HG03039 (cell line): ENCODE measurements at regions not wholly inside any gene's neighbourhood (a gene's known extent, or its start where the extent isn't known, plus 50 kb on each side); places are given as distances from the start of the nearest gene placed in this dataset.

Experiments
- ATAC-seq: cut with Tn5 transposase; IDR thresholded peaks from one replicate; pipeline ENCODE4 v1.9.1; 2021; ENCODE audit warnings: mild to moderate bottlenecking, moderate library complexity; ENCODE audit not compliant: unreplicated experiment

- no peak for ATAC-seq
These were observed 310.6 kb downstream of the TFEC start for GRCh38 chr7:115719963-115720362.

DNA sequence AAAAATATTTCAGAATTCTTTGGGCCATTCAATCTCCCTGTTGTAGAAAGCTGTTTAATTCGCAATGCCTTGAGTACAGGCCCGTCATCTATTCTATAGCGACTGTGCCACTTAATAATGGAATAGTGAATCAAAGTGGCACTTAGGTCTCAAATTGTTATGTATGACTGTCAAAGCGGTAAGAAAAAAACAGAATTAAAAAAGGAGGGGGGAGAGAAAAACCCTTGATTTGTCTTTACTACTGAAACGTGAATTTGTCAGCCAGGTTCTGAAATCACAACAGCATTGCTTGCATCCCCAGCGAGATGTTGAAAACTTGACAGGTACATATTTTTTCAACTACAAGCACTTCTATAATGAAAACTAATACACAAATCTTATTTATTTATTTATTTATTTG, 320.9 kb downstream of the TFEC start:
- no peak for ATAC-seq

DNA sequence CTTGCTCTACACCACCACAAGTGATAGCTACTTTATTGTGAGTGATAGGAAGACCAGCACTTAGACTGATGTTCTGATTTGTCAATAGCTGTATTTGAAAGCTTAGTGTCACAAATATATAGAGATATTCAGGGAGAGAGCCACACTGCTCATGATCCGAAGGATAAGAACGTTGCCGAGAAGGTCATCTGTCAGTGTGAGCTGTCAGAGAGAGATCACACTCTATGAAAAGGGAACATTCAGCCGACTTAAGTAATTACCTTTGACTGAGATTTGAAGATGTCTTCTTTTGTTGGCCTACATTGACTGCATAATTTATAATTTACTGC, 322.6 kb downstream of the TFEC start:
- ATAC-seq = no peak

- ATAC-seq = no peak
These were observed 323.1 kb downstream of the TFEC start for GRCh38 chr7:115707258-115708012.

DNA sequence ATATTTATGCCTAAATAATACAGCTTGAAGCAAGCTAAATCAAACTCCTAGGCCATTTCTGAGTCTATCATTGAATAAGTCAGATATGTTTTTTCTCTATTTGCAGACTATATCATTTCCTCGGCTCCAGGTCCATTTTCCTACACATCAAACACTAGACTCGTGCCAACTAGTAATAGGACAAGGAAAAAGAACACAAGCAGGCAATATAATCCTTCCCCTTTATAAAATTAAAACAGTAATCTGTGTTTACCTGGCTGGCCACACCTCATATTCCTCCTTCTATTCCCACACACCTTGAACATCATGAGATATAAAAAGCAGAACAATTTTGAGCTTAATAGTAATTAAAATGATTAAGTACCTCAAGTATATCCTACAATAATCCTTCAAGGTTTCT, 325.7 kb downstream of the TFEC start:
- no peak for ATAC-seq

GRCh38 chr7:115701141-115701540, 329.4 kb downstream of the TFEC start:
- no peak for ATAC-seq

DNA sequence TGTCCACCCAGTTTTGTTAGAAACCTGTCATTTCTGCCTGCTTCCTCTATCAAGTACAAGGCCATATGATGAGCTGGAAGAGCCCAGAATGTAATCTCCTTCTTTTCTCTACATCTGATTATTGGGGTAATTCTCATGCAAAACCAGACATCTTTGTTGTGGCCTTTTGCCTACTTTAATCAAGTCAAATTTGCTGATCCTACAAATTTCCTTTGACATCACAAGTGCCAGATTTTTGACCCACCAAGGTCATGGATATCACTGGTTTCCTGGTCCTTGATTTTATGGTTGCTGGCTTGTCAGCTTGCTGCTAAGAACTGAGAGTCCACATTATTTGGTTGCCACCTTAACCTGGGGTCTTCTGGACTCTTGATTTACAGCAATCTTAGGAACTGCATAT, 336.1 kb downstream of the TFEC start:
- ATAC-seq = no peak

- no peak for ATAC-seq
These were observed 336.8 kb downstream of the TFEC start for GRCh38 chr7:115693779-115694178.

DNA sequence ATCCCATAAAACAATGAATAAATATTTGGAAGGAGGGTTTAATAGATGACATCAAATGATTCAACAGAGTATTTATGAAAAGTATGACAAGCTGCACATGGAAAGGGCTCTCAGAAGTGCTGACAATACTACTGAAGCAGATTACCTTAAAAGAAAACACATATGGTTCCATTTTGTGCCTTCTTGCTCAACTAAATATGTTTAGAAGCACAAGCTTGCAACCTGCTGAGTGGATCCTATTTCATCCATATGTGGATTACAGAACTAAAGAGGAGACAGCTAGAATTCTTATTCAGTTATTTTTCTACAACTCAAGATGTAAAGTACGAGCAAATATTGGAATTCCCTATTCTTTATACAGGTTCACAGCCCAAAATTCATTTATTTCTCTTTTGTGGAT, 340.6 kb downstream of the TFEC start:
- ATAC-seq = no peak

DNA sequence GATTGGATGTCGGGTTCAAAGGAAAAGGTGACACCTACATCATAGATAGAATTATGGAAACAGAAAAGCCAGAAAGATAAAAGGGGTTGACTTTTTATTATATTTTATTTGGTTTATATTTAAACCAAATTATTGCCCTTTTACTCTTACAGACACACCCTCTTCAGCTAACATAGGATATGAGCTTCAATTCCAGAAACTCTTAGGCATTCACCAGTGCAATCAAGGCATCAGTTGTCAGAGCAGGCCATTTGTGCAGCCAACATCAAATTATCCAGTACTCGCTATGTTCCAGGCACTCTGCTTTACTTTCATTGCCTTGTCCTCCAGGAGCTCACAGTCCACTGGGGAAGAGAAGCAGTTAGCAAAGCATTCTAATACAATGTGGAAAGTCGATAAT, 347.5 kb downstream of the TFEC start:
- no peak for ATAC-seq

- ATAC-seq = no peak
These were observed 348.1 kb downstream of the TFEC start for GRCh38 chr7:115682507-115682906.

DNA sequence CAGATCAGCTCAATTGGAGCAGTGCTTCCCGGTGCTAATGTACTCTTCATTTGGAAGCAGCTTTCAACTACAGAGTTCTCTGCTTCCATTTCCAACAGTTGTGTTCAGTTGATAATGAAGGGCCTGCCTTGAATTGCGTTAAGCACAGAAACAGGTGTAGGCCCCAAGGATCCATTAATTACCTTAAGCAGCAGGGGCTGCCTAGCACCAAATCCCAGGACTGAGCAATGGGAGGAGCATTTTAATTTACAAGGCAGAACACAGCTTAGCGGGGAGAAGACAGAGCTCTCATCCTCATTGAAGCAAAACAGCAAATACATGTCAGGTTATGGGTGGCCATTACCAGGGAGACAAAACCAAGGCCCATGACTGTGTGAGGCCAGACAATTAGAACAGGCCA, 349.6 kb downstream of the TFEC start:
- ATAC-seq = no peak

GRCh38 chr7:115679976-115680375, 350.6 kb downstream of the TFEC start:
- ATAC-seq = peak; percentile 65

DNA sequence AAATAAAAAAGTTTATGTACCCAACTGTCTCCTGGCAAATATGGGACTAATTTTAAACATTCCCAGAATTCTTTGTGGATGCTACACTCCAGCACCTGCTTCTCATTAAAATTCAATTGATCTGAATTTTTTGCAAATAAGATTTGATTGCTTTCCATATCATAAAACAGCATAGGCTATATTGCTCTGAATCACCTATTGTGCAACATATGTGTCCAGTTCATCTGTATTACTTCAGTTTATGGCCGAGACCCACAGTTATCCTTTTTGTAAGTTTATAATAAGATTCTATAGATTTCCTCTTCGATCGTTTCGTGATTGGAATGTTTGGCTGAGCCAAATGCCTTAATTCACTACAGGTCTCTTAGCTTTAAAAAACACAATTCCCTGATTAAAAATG, 351.1 kb downstream of the TFEC start:
- ATAC-seq = no peak

- ATAC-seq = no peak
These were observed 352.2 kb downstream of the TFEC start for GRCh38 chr7:115678086-115678982.

- no peak for ATAC-seq
These were observed 353.9 kb downstream of the TFEC start for GRCh38 chr7:115676707-115677106.

DNA sequence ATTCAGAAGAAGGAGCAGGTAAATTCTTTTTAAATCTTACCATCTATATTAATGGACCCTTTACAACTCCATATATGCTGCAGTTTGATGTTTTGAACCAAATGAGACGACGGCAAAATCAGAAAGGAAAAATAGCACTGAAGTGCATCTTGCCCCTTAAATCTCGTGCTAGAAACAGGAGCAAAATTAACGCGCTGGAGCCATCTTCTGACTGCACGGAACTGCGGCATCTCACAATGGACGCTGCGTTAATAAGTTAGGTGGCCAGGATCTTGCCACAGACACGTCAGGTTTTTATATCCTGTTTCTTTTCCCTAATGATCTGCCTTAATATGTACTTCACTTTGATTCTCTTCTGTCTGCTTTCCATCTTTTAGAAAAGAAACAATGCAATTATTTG, 354.5 kb downstream of the TFEC start:
- ATAC-seq = no peak

DNA sequence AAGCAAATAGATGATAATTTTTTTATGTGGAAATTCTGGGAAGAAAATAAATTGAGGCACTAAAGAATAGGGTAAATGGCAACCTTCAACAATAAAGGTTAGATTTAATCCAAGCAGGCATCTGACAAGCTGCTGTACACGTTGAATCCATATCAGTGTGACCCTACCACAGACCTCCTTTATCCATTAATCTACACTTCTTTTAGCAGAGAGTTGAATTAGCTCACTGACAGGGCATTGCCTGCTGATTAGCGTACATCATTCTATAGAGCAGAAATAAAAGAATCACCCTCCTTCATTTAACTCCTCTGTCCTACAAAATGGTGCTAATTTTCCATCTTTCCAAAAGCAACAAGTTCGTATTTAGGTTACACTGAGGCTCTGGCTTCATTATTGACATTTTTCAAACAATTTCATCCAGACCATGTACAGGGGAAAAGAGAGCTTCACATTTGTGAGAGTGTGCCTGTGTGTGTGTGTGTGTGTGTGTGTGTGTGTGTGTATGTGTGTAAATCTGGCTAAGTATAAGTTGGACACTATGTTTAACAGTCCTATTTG, 356.0 kb downstream of the TFEC start:
- no peak for ATAC-seq

DNA sequence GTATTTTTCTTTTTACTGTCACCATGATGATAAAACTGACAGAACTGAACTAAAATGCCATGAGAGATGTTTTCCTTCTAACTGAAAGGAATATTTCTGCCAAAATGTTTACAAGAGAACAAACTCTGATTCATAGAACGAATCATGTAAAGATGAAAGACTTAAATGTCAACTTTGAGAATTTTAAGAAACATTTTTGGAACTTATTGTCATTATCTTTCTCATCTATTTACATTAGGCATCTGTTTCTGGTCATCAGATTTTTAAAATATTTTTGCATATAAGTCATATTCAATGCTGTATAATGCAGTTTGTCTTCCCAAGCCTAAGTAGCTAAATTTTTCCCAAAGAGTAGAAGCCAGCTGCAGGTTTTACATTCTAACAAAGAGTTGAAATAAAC, 358.5 kb downstream of the TFEC start:
- ATAC-seq = no peak

DNA sequence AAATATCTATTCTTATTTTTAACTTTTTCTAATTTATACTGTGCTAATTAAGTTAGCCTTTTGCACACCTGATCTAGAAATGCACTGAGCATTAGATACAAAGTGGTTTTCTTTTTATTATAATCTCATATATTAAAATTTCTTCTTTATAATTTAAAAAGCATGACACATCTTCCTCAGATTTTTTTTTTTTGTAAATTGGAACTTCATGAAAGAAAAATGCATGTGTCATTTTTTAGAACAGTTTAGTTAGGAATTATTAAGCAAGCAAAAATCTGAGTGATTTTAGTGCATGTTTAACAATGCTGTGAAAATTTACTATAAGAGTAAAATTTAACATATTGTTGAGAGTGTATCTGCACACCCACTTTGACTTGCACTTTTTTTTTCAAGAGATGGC, 367.9 kb downstream of the TFEC start:
- ATAC-seq = no peak

GRCh38 chr7:115662120-115662519, 368.4 kb downstream of the TFEC start:
- ATAC-seq = no peak

DNA sequence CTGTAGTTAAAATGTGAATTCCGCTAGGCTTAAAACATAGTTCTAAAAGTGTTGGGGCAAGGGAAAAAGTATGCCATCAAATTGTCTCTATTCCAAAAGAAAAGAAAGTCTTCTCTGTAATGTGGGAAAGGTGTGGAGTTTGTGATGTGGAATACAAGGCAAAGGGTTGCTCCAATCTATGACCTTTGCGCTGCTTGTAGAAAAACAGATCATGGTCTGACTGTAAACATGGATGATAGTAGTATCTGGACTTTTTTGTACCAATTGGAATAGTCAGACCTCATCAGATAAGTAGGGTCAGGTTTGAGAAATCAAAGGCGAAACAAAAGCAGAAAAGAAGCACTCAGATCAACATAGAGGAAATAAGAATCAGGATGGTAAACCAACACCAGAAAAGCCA, 372.3 kb downstream of the TFEC start:
- ATAC-seq = no peak
